ENCODE measurements at regions not wholly inside any gene's neighbourhood (a gene's known extent, or its start where the extent isn't known, plus 50 kb on each side); places are given as distances from the start of the nearest gene placed in this dataset.
"Not testable (repeated sequence)": the region's sequence is repeated elsewhere in the genome, so short reads cannot be mapped to it uniquely, and the experiment has no call there.

GRCh38 chr9:88872192-88872946 is 118.9 kb upstream of the S1PR3 start:
- ChIA-PET CTCF (no interaction called here), POLR2A (no interaction called here)
- DNase-seq: no peak
- Mint-ChIP-seq H3K9me3 (peaks cover 10% of the 10 kb centered on the region), H3K4me1 (ENCODE audit: low read depth) (peaks cover 5% of the 10 kb centered on the region), H3K27ac (no peak overlapping the region), H3K27me3 (peaks cover 11% of the 10 kb centered on the region), H3K36me3 (no peaks in the 10 kb centered on the region), H3K4me3 (no peak overlapping the region)
- intact Hi-C loops (cut with micrococcal nuclease): no loop called here

DNA sequence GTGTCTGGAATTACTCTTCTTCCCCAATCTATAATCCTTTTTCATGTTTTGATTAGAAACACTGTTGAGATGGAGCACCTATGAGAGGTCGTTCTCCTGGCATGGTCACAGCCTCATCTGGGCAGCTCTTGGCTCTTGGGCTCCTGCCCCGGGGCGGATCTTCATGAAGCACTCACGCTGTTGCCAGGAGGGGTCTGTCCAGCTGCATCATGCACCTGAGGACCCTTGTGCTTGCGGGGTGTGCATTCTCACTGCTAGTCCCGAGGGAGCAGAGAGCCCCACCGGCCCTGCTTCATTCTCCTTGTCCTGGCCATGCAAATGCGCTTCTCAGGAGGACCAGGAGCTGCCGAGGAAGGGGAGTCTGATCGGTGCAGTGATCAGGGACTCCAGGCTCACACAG is 117.6 kb upstream of the S1PR3 start:
- Mint-ChIP-seq H3K36me3 (no peaks in the 10 kb centered on the region), H3K4me1 (ENCODE audit: low read depth) (peaks cover 5% of the 10 kb centered on the region), H3K4me3 (no peak overlapping the region), H3K9me3 (peaks cover 9% of the 10 kb centered on the region), H3K27ac (no peak overlapping the region), H3K27me3 (peaks cover 11% of the 10 kb centered on the region)
- no peak for DNase-seq
- intact Hi-C loops (cut with micrococcal nuclease): no loop called here
- POLR2A ChIA-PET: no interaction called here
- CTCF ChIA-PET: no interaction called here

GRCh38 chr9:88874391-88874790 is 116.9 kb upstream of the S1PR3 start:
- H3K27me3 Mint-ChIP-seq: peaks cover 9% of the 10 kb centered on the region
- POLR2A ChIA-PET: no interaction called here
- H3K4me3 Mint-ChIP-seq: no peak overlapping the region
- peaks cover 5% of the 10 kb centered on the region for H3K4me1 Mint-ChIP-seq (ENCODE audit: low read depth)
- H3K36me3 Mint-ChIP-seq: no peaks in the 10 kb centered on the region
- CTCF ChIA-PET: no interaction called here
- H3K9me3 Mint-ChIP-seq: peaks cover 1% of the 10 kb centered on the region
- H3K27ac Mint-ChIP-seq: no peak overlapping the region
- intact Hi-C loops (cut with micrococcal nuclease): no loop called here
- DNase-seq: no peak

DNA sequence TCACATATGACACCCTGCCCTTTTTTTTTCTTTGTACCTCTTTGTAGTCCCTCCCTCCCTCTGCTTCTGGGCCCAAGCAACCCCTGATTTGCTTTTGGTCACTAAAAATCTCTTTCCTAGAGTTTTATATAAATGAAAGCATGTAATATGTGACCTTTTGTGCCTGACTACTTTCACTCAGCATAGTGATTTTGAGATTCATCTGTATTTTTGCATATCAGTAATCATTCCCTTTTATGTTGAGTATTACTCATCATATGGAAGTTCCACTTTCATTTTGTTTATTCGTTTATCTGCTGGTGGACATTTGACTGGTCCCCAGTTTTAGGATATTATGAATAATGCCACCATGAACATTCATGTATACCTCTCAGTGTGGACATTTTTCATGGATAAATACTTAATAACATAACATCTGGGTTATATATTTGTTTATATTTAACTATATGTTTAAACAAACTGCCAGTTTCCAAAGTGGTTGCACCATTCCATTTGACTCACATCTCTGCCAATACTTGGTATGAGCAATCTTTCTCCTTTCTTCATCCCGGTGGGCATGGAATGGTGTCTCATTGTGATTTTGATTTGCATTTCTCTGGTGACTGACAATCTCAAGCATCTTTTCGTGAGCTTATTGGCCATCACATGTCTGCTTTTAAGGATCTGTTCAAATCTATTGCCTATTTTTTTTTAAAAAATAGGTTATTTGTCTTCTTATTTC is 115.7 kb upstream of the S1PR3 start:
- Mint-ChIP-seq H3K27me3 (peaks cover 9% of the 10 kb centered on the region), H3K9me3 (no peaks in the 10 kb centered on the region), H3K4me3 (no peak overlapping the region), H3K36me3 (no peaks in the 10 kb centered on the region), H3K27ac (no peak overlapping the region), H3K4me1 (ENCODE audit: low read depth) (peaks cover 5% of the 10 kb centered on the region)
- DNase-seq: no peak
- POLR2A ChIA-PET: no interaction called here
- intact Hi-C loops (cut with micrococcal nuclease): no loop called here
- CTCF ChIA-PET: no interaction called here

DNA sequence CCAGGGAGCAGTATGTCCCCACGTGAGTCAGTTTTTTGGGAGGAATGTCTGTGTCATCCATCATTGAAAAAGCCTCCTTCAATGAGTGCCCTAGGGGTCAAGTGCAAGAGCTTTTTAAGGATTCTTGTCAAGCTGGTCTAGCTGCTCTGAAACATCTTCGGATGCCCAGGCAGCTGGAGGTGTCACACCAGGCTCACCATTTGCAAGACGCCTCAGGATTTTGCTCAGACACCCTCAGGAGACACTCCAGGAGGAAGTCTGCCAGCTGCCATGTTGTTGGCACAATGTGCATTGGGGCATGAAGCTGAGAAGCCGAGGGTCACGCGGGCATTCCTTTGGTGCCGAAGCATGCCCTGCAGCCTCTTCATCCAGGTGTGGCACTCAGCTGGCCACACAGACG is 111.1 kb upstream of the S1PR3 start:
- Mint-ChIP-seq H3K27me3 (peaks cover 5% of the 10 kb centered on the region), H3K36me3 (no peaks in the 10 kb centered on the region), H3K4me1 (ENCODE audit: low read depth) (peaks cover 7% of the 10 kb centered on the region), H3K4me3 (no peak overlapping the region), H3K27ac (no peak overlapping the region), H3K9me3 (peaks cover 8% of the 10 kb centered on the region)
- CTCF ChIA-PET: no interaction called here
- intact Hi-C loops (cut with micrococcal nuclease): no loop called here
- DNase-seq: no peak
- POLR2A ChIA-PET: no interaction called here

- H3K36me3 Mint-ChIP-seq; H3K4me1 Mint-ChIP-seq (ENCODE audit: low read depth); intact Hi-C loops (cut with micrococcal nuclease); DNase-seq; H3K4me3 Mint-ChIP-seq; H3K27me3 Mint-ChIP-seq; H3K27ac Mint-ChIP-seq; H3K9me3 Mint-ChIP-seq; CTCF ChIA-PET; POLR2A ChIA-PET: not testable (repeated sequence)
Observed at GRCh38 chr9:88884291-88884690, 107.0 kb upstream of the S1PR3 start.

- H3K27me3 Mint-ChIP-seq; intact Hi-C loops (cut with micrococcal nuclease); H3K4me3 Mint-ChIP-seq; DNase-seq; H3K36me3 Mint-ChIP-seq; H3K4me1 Mint-ChIP-seq (ENCODE audit: low read depth); H3K9me3 Mint-ChIP-seq; H3K27ac Mint-ChIP-seq; CTCF ChIA-PET; POLR2A ChIA-PET: not testable (repeated sequence)
Observed at GRCh38 chr9:88886762-88887161, 104.5 kb upstream of the S1PR3 start.

DNA sequence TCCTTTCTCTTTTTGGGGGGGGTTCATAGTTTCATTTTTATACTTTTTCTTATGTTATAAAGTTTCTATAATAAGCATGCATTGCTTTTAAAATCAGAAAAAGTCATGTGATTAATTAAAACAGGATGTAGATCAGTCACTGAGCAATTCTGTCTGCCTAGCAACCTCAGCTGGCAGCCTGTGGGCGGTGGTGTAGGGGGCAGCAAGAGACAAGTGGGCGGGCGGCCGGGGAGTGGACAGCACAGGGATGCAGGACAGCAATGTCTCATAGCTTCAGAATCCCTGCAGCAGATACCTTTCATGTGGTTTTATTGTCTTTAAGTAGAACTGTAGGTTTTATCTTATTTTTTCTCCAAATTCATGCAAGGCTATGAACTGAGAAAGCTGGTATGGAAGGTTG is 101.9 kb upstream of the S1PR3 start:
- no peaks in the 10 kb centered on the region for H3K36me3 Mint-ChIP-seq
- CTCF ChIA-PET: no interaction called here
- no peak overlapping the region for H3K27ac Mint-ChIP-seq
- H3K27me3 Mint-ChIP-seq: peaks cover 19% of the 10 kb centered on the region
- no peaks in the 10 kb centered on the region for H3K9me3 Mint-ChIP-seq
- POLR2A ChIA-PET: no interaction called here
- peaks cover 6% of the 10 kb centered on the region for H3K4me1 Mint-ChIP-seq (ENCODE audit: low read depth)
- intact Hi-C loops (cut with micrococcal nuclease): no loop called here
- no peak for DNase-seq
- H3K4me3 Mint-ChIP-seq: no peak overlapping the region

DNA sequence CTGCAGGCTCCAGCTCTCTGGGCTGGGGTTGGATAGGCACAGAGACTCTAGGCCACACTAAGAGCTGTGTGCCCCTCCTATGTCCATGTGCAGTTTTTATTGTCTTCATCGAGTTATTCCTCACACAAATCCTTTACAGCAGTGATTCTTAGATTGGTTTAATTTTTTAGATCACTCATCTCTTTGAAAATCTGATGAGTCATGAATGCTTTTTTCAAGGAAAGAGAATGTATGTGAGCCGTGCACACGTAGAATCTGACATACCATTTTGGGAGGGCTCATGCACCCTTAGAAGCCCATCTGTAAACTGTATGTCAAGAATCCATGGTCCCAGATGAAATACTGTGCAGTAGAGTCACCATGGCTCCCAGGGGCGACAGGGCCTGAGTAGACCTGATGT is 100.7 kb upstream of the S1PR3 start:
- Mint-ChIP-seq H3K9me3 (no peaks in the 10 kb centered on the region), H3K27me3 (peaks cover 21% of the 10 kb centered on the region), H3K4me3 (no peak overlapping the region), H3K36me3 (no peaks in the 10 kb centered on the region), H3K4me1 (ENCODE audit: low read depth) (peaks cover 4% of the 10 kb centered on the region), H3K27ac (no peak overlapping the region)
- DNase-seq: no peak
- ChIA-PET POLR2A (no interaction called here), CTCF (no interaction called here)
- intact Hi-C loops (cut with micrococcal nuclease): no loop called here

DNA sequence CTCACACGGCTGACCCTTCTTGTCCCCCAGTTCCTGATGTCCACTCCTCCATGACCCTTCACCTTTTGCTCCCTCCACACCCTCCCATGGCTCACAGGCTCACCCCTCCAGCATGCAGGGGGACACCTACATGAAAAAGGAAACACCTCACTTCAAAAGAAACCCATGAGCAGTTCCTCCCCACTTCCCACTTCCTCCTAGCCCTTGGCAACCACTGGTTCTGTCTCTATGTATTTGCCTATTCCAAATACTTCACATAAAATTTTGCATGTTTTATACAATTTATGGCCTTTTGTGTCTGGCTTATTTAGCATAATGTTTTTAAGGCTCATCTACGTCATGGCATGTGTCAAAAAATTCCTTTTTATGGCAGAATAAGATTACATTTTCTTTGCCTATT is 100.2 kb upstream of the S1PR3 start:
- POLR2A ChIA-PET: no interaction called here
- H3K36me3 Mint-ChIP-seq: no peaks in the 10 kb centered on the region
- CTCF ChIA-PET: no interaction called here
- no peak overlapping the region for H3K27ac Mint-ChIP-seq
- H3K9me3 Mint-ChIP-seq: no peaks in the 10 kb centered on the region
- DNase-seq: no peak
- peaks cover 4% of the 10 kb centered on the region for H3K4me1 Mint-ChIP-seq (ENCODE audit: low read depth)
- peaks cover 18% of the 10 kb centered on the region for H3K27me3 Mint-ChIP-seq
- H3K4me3 Mint-ChIP-seq: no peak overlapping the region
- intact Hi-C loops (cut with micrococcal nuclease): no loop called here

DNA sequence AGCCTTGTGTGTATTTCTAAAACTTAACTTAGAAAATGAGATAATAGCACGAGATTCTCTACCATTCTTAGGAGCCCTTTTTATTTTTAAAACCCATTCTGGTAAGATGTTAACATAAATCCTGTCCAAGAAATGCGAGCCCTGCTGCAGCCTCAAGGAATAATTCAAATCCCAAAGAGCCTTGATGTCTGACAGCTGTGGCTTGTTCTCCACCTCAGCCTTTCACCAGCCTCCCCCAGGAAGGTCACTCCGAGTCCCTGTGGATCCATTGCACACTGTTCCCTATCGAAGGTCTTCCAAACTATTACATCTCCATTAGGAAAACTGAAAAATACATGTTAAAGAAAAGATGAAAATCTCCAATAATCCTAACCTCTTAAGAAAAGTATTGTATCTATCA is 98.5 kb upstream of the S1PR3 start:
- intact Hi-C loops (cut with micrococcal nuclease): no loop called here
- peaks cover 4% of the 10 kb centered on the region for H3K4me1 Mint-ChIP-seq (ENCODE audit: low read depth)
- no peaks in the 10 kb centered on the region for H3K9me3 Mint-ChIP-seq
- ChIA-PET POLR2A (no interaction called here), CTCF (no interaction called here)
- no peak for DNase-seq
- no peak overlapping the region for H3K27ac Mint-ChIP-seq
- no peaks in the 10 kb centered on the region for H3K36me3 Mint-ChIP-seq
- no peak overlapping the region for H3K4me3 Mint-ChIP-seq
- H3K27me3 Mint-ChIP-seq: peaks cover 18% of the 10 kb centered on the region

- ChIA-PET CTCF (no interaction called here), POLR2A (no interaction called here)
- DNase-seq: no peak
- H3K27ac Mint-ChIP-seq: no peak overlapping the region
- H3K27me3 Mint-ChIP-seq: peaks cover 20% of the 10 kb centered on the region
- no peaks in the 10 kb centered on the region for H3K4me1 Mint-ChIP-seq (ENCODE audit: low read depth)
- no peaks in the 10 kb centered on the region for H3K36me3 Mint-ChIP-seq
- no peak overlapping the region for H3K4me3 Mint-ChIP-seq
- H3K9me3 Mint-ChIP-seq: no peaks in the 10 kb centered on the region
- intact Hi-C loops (cut with micrococcal nuclease): no loop called here
Observed at GRCh38 chr9:88897081-88897480, 94.2 kb upstream of the S1PR3 start.

DNA sequence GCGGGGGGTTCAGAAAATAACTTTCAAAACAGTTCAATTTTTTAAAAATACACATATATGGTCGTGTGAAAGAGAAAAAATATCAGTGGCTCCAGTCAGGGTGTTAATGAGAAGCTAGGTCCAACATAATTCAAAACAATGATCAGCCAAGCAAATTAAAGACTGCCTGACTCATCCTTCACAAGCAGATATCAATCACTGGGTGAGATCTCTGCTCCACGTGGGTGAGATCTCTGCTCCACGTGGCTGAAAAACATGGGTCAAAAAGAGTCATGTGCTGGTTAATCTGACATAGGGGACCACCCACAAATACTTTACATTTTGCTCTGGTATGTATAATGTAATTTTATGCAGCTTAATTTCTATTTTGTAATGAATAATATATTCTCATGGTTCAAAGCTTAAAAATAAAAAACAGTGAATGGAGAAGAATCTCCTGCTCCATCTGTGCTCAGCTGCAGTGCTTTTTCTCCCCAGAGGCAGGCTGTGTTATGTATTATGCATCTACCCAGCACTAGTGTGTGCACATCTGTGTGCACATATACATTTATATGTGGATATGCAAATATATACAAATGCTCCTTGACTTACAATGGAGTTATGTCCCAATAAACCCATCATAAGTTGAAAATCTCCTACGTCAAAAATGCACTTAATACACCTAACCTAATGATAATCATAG is 93.1 kb upstream of the S1PR3 start:
- Mint-ChIP-seq H3K27ac (no peak overlapping the region), H3K9me3 (no peaks in the 10 kb centered on the region), H3K4me1 (ENCODE audit: low read depth) (no peaks in the 10 kb centered on the region), H3K27me3 (peaks cover 20% of the 10 kb centered on the region), H3K36me3 (no peaks in the 10 kb centered on the region), H3K4me3 (no peak overlapping the region)
- ChIA-PET POLR2A (no interaction called here), CTCF (no interaction called here)
- no peak for DNase-seq
- intact Hi-C loops (cut with micrococcal nuclease): no loop called here
